GM18502 (cell line): ENCODE measurements at regions not wholly inside any gene's neighbourhood (a gene's known extent, or its start where the extent isn't known, plus 50 kb on each side); places are given as distances from the start of the nearest gene placed in this dataset.
"Not testable (repeated sequence)": the region's sequence is repeated elsewhere in the genome, so short reads cannot be mapped to it uniquely, and the experiment has no call there.

Source experiments
- ATAC-seq: cut with Tn5 transposase; IDR thresholded peaks from one replicate; pipeline ENCODE4 v1.9.1; 2021; ENCODE audit warnings: mild to moderate bottlenecking; ENCODE audit not compliant: unreplicated experiment, poor library complexity

GRCh38 chr9:22649384-22649783, 202.8 kb downstream of the DMRTA1 start:
- ATAC-seq, result no peak

GRCh38 chr9:22650145-22650544, 203.5 kb downstream of the DMRTA1 start:
- ATAC-seq, result no peak

- ATAC-seq, result no peak
Observed at GRCh38 chr9:22650946-22651345, 204.3 kb downstream of the DMRTA1 start.

- no peak for ATAC-seq
Observed at GRCh38 chr9:22654833-22655232, 208.2 kb downstream of the DMRTA1 start.

GRCh38 chr9:22657713-22658112, 211.1 kb downstream of the DMRTA1 start:
- ATAC-seq, result no peak

- not testable (repeated sequence) for ATAC-seq
Observed at GRCh38 chr9:22658484-22658883, 211.9 kb downstream of the DMRTA1 start.

- ATAC-seq, result no peak
Observed at GRCh38 chr9:22682536-22682935, 235.9 kb downstream of the DMRTA1 start.

- ATAC-seq, result no peak
Observed at GRCh38 chr9:22682961-22683699, 236.5 kb downstream of the DMRTA1 start.

- ATAC-seq, result no peak
Observed at GRCh38 chr9:22683700-22684075, 237.1 kb downstream of the DMRTA1 start.

GRCh38 chr9:22693156-22693555, 246.5 kb downstream of the DMRTA1 start:
- ATAC-seq, result no peak

- ATAC-seq, result no peak
Observed at GRCh38 chr9:22700171-22700570, 253.5 kb downstream of the DMRTA1 start.

- no peak for ATAC-seq
Observed at GRCh38 chr9:22718653-22719052, 272.0 kb downstream of the DMRTA1 start.

- no peak for ATAC-seq
Observed at GRCh38 chr9:22722492-22722891, 275.9 kb downstream of the DMRTA1 start.

GRCh38 chr9:22731786-22732185, 285.2 kb downstream of the DMRTA1 start:
- no peak for ATAC-seq

- ATAC-seq, result no peak
Observed at GRCh38 chr9:22739712-22740111, 293.1 kb downstream of the DMRTA1 start.

GRCh38 chr9:22740781-22741180, 294.2 kb downstream of the DMRTA1 start:
- no peak for ATAC-seq

GRCh38 chr9:22742401-22742800, 295.8 kb downstream of the DMRTA1 start:
- ATAC-seq, result no peak

- no peak for ATAC-seq
Observed at GRCh38 chr9:22773501-22774220, 327.0 kb downstream of the DMRTA1 start.

- no peak for ATAC-seq
Observed at GRCh38 chr9:22790329-22790728, 343.7 kb downstream of the DMRTA1 start.

- no peak for ATAC-seq
Observed at GRCh38 chr9:22808876-22809275, 362.3 kb downstream of the DMRTA1 start.

- ATAC-seq, result no peak
Observed at GRCh38 chr9:22809371-22809770, 362.7 kb downstream of the DMRTA1 start.

- no peak for ATAC-seq
Observed at GRCh38 chr9:22813529-22813928, 366.9 kb downstream of the DMRTA1 start.
